GM18498 (cell line): ENCODE measurements at regions not wholly inside any gene's neighbourhood (a gene's known extent, or its start where the extent isn't known, plus 50 kb on each side); places are given as distances from the start of the nearest gene placed in this dataset.

Source experiments
- ATAC-seq: cut with Tn5 transposase; IDR thresholded peaks from one replicate; pipeline ENCODE4 v1.9.1; 2021; ENCODE audit warnings: mild to moderate bottlenecking, moderate library complexity; ENCODE audit not compliant: unreplicated experiment

GRCh38 chr11:113556036-113556435, 80.8 kb upstream of the DRD2 start:
- ATAC-seq = no peak

GRCh38 chr11:113555071-113555619, 79.9 kb upstream of the DRD2 start:
- no peak for ATAC-seq

GRCh38 chr11:113554526-113554925, 79.3 kb upstream of the DRD2 start:
- no peak for ATAC-seq

GRCh38 chr11:113553915-113554314, 78.7 kb upstream of the DRD2 start:
- no peak for ATAC-seq

- no peak for ATAC-seq
Observed at GRCh38 chr11:113553235-113553634, 78.0 kb upstream of the DRD2 start.

- no peak for ATAC-seq
Observed at GRCh38 chr11:113552271-113552670, 77.1 kb upstream of the DRD2 start.

- ATAC-seq = no peak
Observed at GRCh38 chr11:113551645-113552044, 76.4 kb upstream of the DRD2 start.

GRCh38 chr11:113549611-113550578, 74.7 kb upstream of the DRD2 start:
- no peak for ATAC-seq

GRCh38 chr11:113549061-113549460, 73.9 kb upstream of the DRD2 start:
- no peak for ATAC-seq

GRCh38 chr11:113547739-113548138, 72.5 kb upstream of the DRD2 start:
- no peak for ATAC-seq

GRCh38 chr11:113546757-113547507, 71.7 kb upstream of the DRD2 start:
- no peak for ATAC-seq

GRCh38 chr11:113542420-113542819, 67.2 kb upstream of the DRD2 start:
- no peak for ATAC-seq

GRCh38 chr11:113540416-113541330, 65.5 kb upstream of the DRD2 start:
- ATAC-seq = no peak

- no peak for ATAC-seq
Observed at GRCh38 chr11:113538451-113539412, 63.5 kb upstream of the DRD2 start.

GRCh38 chr11:113534625-113535024, 59.4 kb upstream of the DRD2 start:
- ATAC-seq = no peak

GRCh38 chr11:113533425-113533698, 58.2 kb upstream of the DRD2 start:
- no peak for ATAC-seq

- ATAC-seq = no peak
Observed at GRCh38 chr11:113532697-113533424, 57.7 kb upstream of the DRD2 start.

GRCh38 chr11:113531575-113532451, 56.6 kb upstream of the DRD2 start:
- no peak for ATAC-seq
